ENCODE measurements at regions not wholly inside any gene's neighbourhood (a gene's known extent, or its start where the extent isn't known, plus 50 kb on each side); places are given as distances from the start of the nearest gene placed in this dataset.

GRCh38 chr20:48096212-48096875 is 311.1 kb upstream of the SULF2 start:
- Histone ChIP-seq H3K27me3 (ENCODE audit: insufficient read depth, low read length) (no peaks in the 10 kb centered on the region), H2BK120ac (ENCODE audit: insufficient read depth, low read length, poor library complexity) (no peak overlapping the region), H3K18ac (ENCODE audit: low read length) (no peak overlapping the region), H2AK5ac (ENCODE audit: low read length) (no peak overlapping the region), H3K4me3 (ENCODE audit: low read depth, low read length) (no peak overlapping the region), H2BK5ac (ENCODE audit: low read depth, low read length, poor library complexity) (no peak overlapping the region), H4K8ac (ENCODE audit: low read depth, low read length) (no peak overlapping the region), H3K4me1 (ENCODE audit: control insufficient read depth in 1 of 2, insufficient read depth in 2 of 2, low read length in 2 of 2) (no peaks in the 10 kb centered on the region), H3K27ac (ENCODE audit: low read depth, low read length) (no peak overlapping the region), H3K4me2 (ENCODE audit: low read length) (no peak overlapping the region), H2BK12ac (ENCODE audit: low read length) (no peak overlapping the region), H3K14ac (ENCODE audit: low read length) (no peak overlapping the region), H4K91ac (ENCODE audit: low read depth, low read length) (no peak overlapping the region), H3K9me3 (ENCODE audit: insufficient read depth, low read depth, low read length) (no peaks in the 10 kb centered on the region), H3K23ac (ENCODE audit: low read length) (no peak overlapping the region), H3K36me3 (ENCODE audit: control insufficient read depth in 1 of 2, insufficient read depth in 2 of 2, low read length in 2 of 2) (no peaks in the 10 kb centered on the region), H3K79me2 (ENCODE audit: control insufficient read depth, insufficient read depth, low read length, poor library complexity) (no peaks in the 10 kb centered on the region), H2AFZ (ENCODE audit: insufficient read depth, low read length, poor library complexity) (no peak overlapping the region), H3K4ac (ENCODE audit: low read depth, low read length) (no peak overlapping the region), H3K9ac (ENCODE audit: low read length) (no peak overlapping the region), H4K12ac (ENCODE audit: low read depth, low read length) (no peak overlapping the region), H3K79me1 (ENCODE audit: low read length) (no peaks in the 10 kb centered on the region)
- DNase-seq: peak; percentile 55 to 64
- WGBS (ENCODE audit: extremely low coverage, insufficient coverage, insufficient read length): no CpG with 5 or more reads among the region's 12 CpGs

DNA sequence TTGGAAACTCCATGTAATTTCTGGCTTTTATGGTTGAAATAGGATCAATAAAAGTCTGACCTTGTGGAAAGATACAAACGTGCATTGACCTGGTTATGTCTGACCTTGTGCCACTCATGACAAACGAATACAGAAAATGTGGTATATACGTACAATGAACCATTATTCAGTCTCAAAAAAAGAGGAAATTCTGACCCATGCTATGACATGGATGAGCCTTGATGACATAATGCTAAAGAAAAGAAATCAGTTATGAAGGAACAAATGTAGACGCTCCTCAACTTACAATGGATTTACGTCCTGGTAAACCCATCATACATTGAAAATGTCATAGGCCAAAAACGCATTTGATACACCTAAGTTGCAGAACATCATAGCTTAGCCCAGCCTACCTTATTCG is 309.7 kb upstream of the SULF2 start:
- Histone ChIP-seq H4K91ac (ENCODE audit: low read depth, low read length) (no peak overlapping the region), H2AFZ (ENCODE audit: insufficient read depth, low read length, poor library complexity) (no peak overlapping the region), H3K4me2 (ENCODE audit: low read length) (no peak overlapping the region), H3K4ac (ENCODE audit: low read depth, low read length) (no peak overlapping the region), H3K79me2 (ENCODE audit: control insufficient read depth, insufficient read depth, low read length, poor library complexity) (no peaks in the 10 kb centered on the region), H3K14ac (ENCODE audit: low read length) (no peak overlapping the region), H2AK5ac (ENCODE audit: low read length) (no peak overlapping the region), H3K9ac (ENCODE audit: low read length) (no peak overlapping the region), H3K4me3 (ENCODE audit: low read depth, low read length) (no peak overlapping the region), H2BK120ac (ENCODE audit: insufficient read depth, low read length, poor library complexity) (no peak overlapping the region), H3K23ac (ENCODE audit: low read length) (no peak overlapping the region), H3K36me3 (ENCODE audit: control insufficient read depth in 1 of 2, insufficient read depth in 2 of 2, low read length in 2 of 2) (no peaks in the 10 kb centered on the region), H3K18ac (ENCODE audit: low read length) (no peak overlapping the region), H3K4me1 (ENCODE audit: control insufficient read depth in 1 of 2, insufficient read depth in 2 of 2, low read length in 2 of 2) (no peaks in the 10 kb centered on the region), H4K8ac (ENCODE audit: low read depth, low read length) (no peak overlapping the region), H3K27ac (ENCODE audit: low read depth, low read length) (no peak overlapping the region), H3K27me3 (ENCODE audit: insufficient read depth, low read length) (no peaks in the 10 kb centered on the region), H4K12ac (ENCODE audit: low read depth, low read length) (no peak overlapping the region), H3K79me1 (ENCODE audit: low read length) (no peaks in the 10 kb centered on the region), H3K9me3 (ENCODE audit: insufficient read depth, low read depth, low read length) (no peaks in the 10 kb centered on the region), H2BK5ac (ENCODE audit: low read depth, low read length, poor library complexity) (no peak overlapping the region), H2BK12ac (ENCODE audit: low read length) (no peak overlapping the region)
- no peak for DNase-seq
- no CpG with 5 or more reads among the region's 7 CpGs for WGBS (ENCODE audit: extremely low coverage, insufficient coverage, insufficient read length)

GRCh38 chr20:48094196-48094749 is 309.0 kb upstream of the SULF2 start:
- H3K4me1 ChIP-seq (ENCODE audit: control insufficient read depth in 1 of 2, insufficient read depth in 2 of 2, low read length in 2 of 2): no peaks in the 10 kb centered on the region

DNA sequence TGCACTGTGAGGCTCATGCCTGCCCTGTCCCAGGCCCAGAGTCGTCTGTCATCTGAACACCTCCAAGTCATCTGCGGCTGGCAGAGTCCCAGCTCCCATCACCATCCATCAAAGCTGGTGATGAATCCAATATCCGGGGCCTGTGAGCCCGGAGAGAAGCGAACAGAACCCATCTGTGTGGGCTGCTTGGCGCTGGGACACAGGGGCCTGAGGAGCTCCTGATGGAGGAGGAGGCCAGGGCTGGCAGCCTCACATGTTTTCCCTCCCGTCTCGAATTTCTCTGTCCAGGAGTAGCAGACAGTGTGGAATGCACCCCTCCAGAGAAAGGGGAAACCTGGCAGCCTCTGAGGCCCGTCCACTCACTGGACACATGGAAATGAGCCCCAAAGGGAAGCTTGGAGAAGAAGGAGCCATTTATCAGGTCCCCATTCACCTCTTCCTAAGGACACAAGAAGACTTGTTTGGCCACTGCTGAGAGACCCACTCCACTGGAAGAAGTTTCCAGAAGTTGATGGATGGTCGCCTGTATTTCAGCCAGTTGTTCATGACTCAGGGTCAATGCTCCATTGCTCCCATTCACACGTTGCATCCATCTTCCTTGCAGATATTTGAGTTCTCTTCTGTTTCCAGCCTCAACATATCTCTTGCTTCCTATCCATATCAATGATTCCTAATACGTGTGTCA is 307.5 kb upstream of the SULF2 start:
- Histone ChIP-seq H3K27ac (ENCODE audit: low read depth, low read length) (no peak overlapping the region), H3K23ac (ENCODE audit: low read length) (no peak overlapping the region), H3K4ac (ENCODE audit: low read depth, low read length) (no peak overlapping the region), H3K4me2 (ENCODE audit: low read length) (no peak overlapping the region), H3K14ac (ENCODE audit: low read length) (no peak overlapping the region), H3K79me2 (ENCODE audit: control insufficient read depth, insufficient read depth, low read length, poor library complexity) (no peaks in the 10 kb centered on the region), H3K4me3 (ENCODE audit: low read depth, low read length) (no peak overlapping the region), H3K79me1 (ENCODE audit: low read length) (no peaks in the 10 kb centered on the region), H2BK12ac (ENCODE audit: low read length) (no peak overlapping the region), H4K91ac (ENCODE audit: low read depth, low read length) (no peak overlapping the region), H3K18ac (ENCODE audit: low read length) (no peak overlapping the region), H3K4me1 (ENCODE audit: control insufficient read depth in 1 of 2, insufficient read depth in 2 of 2, low read length in 2 of 2) (no peaks in the 10 kb centered on the region), H2BK5ac (ENCODE audit: low read depth, low read length, poor library complexity) (no peak overlapping the region), H4K12ac (ENCODE audit: low read depth, low read length) (no peak overlapping the region), H3K36me3 (ENCODE audit: control insufficient read depth in 1 of 2, insufficient read depth in 2 of 2, low read length in 2 of 2) (no peaks in the 10 kb centered on the region), H3K9ac (ENCODE audit: low read length) (no peak overlapping the region), H2AK5ac (ENCODE audit: low read length) (no peak overlapping the region), H3K27me3 (ENCODE audit: insufficient read depth, low read length) (no peaks in the 10 kb centered on the region), H2AFZ (ENCODE audit: insufficient read depth, low read length, poor library complexity) (no peak overlapping the region), H4K8ac (ENCODE audit: low read depth, low read length) (no peak overlapping the region), H2BK120ac (ENCODE audit: insufficient read depth, low read length, poor library complexity) (no peak overlapping the region), H3K9me3 (ENCODE audit: insufficient read depth, low read depth, low read length) (no peaks in the 10 kb centered on the region)
- no peak for DNase-seq
- WGBS (ENCODE audit: extremely low coverage, insufficient coverage, insufficient read length): no CpG with 5 or more reads among the region's 12 CpGs

More at GRCh38 chr20:48094196-48094749, 309.0 kb upstream of the SULF2 start:
- no peak for DNase-seq
- Histone ChIP-seq H3K79me2 (ENCODE audit: control insufficient read depth, insufficient read depth, low read length, poor library complexity) (no peaks in the 10 kb centered on the region), H3K18ac (ENCODE audit: low read length) (no peak overlapping the region), H2BK5ac (ENCODE audit: low read depth, low read length, poor library complexity) (no peak overlapping the region), H2AK5ac (ENCODE audit: low read length) (no peak overlapping the region), H3K79me1 (ENCODE audit: low read length) (no peaks in the 10 kb centered on the region), H3K14ac (ENCODE audit: low read length) (no peak overlapping the region), H4K8ac (ENCODE audit: low read depth, low read length) (no peak overlapping the region), H3K4me3 (ENCODE audit: low read depth, low read length) (no peak overlapping the region), H3K27me3 (ENCODE audit: insufficient read depth, low read length) (no peaks in the 10 kb centered on the region), H4K12ac (ENCODE audit: low read depth, low read length) (no peak overlapping the region), H2AFZ (ENCODE audit: insufficient read depth, low read length, poor library complexity) (no peak overlapping the region), H2BK120ac (ENCODE audit: insufficient read depth, low read length, poor library complexity) (no peak overlapping the region), H3K36me3 (ENCODE audit: control insufficient read depth in 1 of 2, insufficient read depth in 2 of 2, low read length in 2 of 2) (no peaks in the 10 kb centered on the region), H3K9me3 (ENCODE audit: insufficient read depth, low read depth, low read length) (no peaks in the 10 kb centered on the region), H4K91ac (ENCODE audit: low read depth, low read length) (no peak overlapping the region), H3K27ac (ENCODE audit: low read depth, low read length) (no peak overlapping the region), H3K4ac (ENCODE audit: low read depth, low read length) (no peak overlapping the region), H3K4me2 (ENCODE audit: low read length) (no peak overlapping the region), H3K9ac (ENCODE audit: low read length) (no peak overlapping the region), H3K23ac (ENCODE audit: low read length) (no peak overlapping the region), H2BK12ac (ENCODE audit: low read length) (no peak overlapping the region)
- no CpG with 5 or more reads among the region's 5 CpGs for WGBS (ENCODE audit: extremely low coverage, insufficient coverage, insufficient read length)
